ENCODE measurements at regions not wholly inside any gene's neighbourhood (a gene's known extent, or its start where the extent isn't known, plus 50 kb on each side); places are given as distances from the start of the nearest gene placed in this dataset.

- H3K36me3 Mint-ChIP-seq (ENCODE audit: low read depth) = no peaks in the 10 kb centered on the region
- H3K4me1 Mint-ChIP-seq (ENCODE audit: low read depth) = peaks cover 14% of the 10 kb centered on the region
- no peaks in the 10 kb centered on the region for H3K9me3 Mint-ChIP-seq (ENCODE audit: low read depth)
- no peak for DNase-seq (ENCODE audit: low spot score)
- H3K27ac Mint-ChIP-seq (ENCODE audit: unreplicated experiment) = no peak overlapping the region
- peaks cover 2% of the 10 kb centered on the region for H3K27me3 Mint-ChIP-seq (ENCODE audit: low read depth)
- H3K4me3 Mint-ChIP-seq (ENCODE audit: unreplicated experiment) = no peak overlapping the region
- TF ChIP-seq, protein P1, sequence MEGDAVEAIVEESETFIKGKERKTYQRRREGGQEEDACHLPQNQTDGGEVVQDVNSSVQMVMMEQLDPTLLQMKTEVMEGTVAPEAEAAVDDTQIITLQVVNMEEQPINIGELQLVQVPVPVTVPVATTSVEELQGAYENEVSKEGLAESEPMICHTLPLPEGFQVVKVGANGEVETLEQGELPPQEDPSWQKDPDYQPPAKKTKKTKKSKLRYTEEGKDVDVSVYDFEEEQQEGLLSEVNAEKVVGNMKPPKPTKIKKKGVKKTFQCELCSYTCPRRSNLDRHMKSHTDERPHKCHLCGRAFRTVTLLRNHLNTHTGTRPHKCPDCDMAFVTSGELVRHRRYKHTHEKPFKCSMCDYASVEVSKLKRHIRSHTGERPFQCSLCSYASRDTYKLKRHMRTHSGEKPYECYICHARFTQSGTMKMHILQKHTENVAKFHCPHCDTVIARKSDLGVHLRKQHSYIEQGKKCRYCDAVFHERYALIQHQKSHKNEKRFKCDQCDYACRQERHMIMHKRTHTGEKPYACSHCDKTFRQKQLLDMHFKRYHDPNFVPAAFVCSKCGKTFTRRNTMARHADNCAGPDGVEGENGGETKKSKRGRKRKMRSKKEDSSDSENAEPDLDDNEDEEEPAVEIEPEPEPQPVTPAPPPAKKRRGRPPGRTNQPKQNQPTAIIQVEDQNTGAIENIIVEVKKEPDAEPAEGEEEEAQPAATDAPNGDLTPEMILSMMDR (IDR thresholded peaks at IDR 0.05) = no peak
Measured at GRCh38 chr1:209397910-209398309, 185.6 kb upstream of the CAMK1G start.

- H3K4me3 Mint-ChIP-seq (ENCODE audit: unreplicated experiment) = no peak overlapping the region
- no peak for DNase-seq (ENCODE audit: low spot score)
- TF ChIP-seq, protein P1 (IDR thresholded peaks at IDR 0.05) = no peak
- H3K27ac Mint-ChIP-seq (ENCODE audit: unreplicated experiment) = no peak overlapping the region
- no peaks in the 10 kb centered on the region for H3K36me3 Mint-ChIP-seq (ENCODE audit: low read depth)
- peaks cover 14% of the 10 kb centered on the region for H3K4me1 Mint-ChIP-seq (ENCODE audit: low read depth)
- peaks cover 2% of the 10 kb centered on the region for H3K27me3 Mint-ChIP-seq (ENCODE audit: low read depth)
- H3K9me3 Mint-ChIP-seq (ENCODE audit: low read depth) = no peaks in the 10 kb centered on the region
Measured at GRCh38 chr1:209398313-209398991, 185.1 kb upstream of the CAMK1G start.

- DNase-seq (ENCODE audit: low spot score) = no peak
- Mint-ChIP-seq H3K36me3 (ENCODE audit: low read depth) (no peaks in the 10 kb centered on the region), H3K9me3 (ENCODE audit: low read depth) (no peaks in the 10 kb centered on the region), H3K27me3 (ENCODE audit: low read depth) (peaks cover 2% of the 10 kb centered on the region), H3K4me1 (ENCODE audit: low read depth) (peaks cover 17% of the 10 kb centered on the region), H3K4me3 (ENCODE audit: unreplicated experiment) (no peak overlapping the region), H3K27ac (ENCODE audit: unreplicated experiment) (no peak overlapping the region)
- TF ChIP-seq, protein P1 (IDR thresholded peaks at IDR 0.05) = no peak
Measured at GRCh38 chr1:209399800-209400199, 183.7 kb upstream of the CAMK1G start.

GRCh38 chr1:209400351-209401220 is 182.9 kb upstream of the CAMK1G start:
- TF ChIP-seq, protein P1 (IDR thresholded peaks at IDR 0.05) = no peak
- Mint-ChIP-seq H3K4me3 (ENCODE audit: unreplicated experiment) (no peak overlapping the region), H3K27ac (ENCODE audit: unreplicated experiment) (no peak overlapping the region)

DNA sequence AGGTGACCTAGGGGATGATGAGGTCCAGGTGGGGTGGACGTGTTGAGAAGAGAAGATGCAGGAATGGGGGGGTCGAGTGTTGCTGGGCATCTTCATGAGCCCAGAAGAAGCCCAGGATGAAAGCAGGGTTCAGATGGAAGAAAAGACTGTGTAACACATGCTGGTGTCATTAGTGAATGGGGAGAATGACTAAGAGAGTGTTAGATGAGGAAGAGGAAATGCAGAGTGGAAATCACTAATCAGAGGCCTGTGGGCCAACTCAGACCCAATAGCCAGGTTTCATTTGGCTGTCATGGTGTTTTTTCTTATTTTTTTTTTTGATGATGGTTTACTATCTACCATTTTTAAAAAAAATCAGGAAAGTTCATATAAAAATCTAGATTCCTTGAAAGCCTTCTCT is 180.8 kb upstream of the CAMK1G start:
- no peak overlapping the region for H3K4me3 Mint-ChIP-seq (ENCODE audit: unreplicated experiment)

More at GRCh38 chr1:209400351-209401220, 182.9 kb upstream of the CAMK1G start:
- H3K27me3 Mint-ChIP-seq (ENCODE audit: low read depth) = no peaks in the 10 kb centered on the region
- H3K9me3 Mint-ChIP-seq (ENCODE audit: low read depth) = no peaks in the 10 kb centered on the region
- H3K36me3 Mint-ChIP-seq (ENCODE audit: low read depth) = no peaks in the 10 kb centered on the region
- H3K4me1 Mint-ChIP-seq (ENCODE audit: low read depth) = peaks cover 20% of the 10 kb centered on the region
- DNase-seq (ENCODE audit: low spot score) = no peak

More for the DNA sequence above, 180.8 kb upstream of the CAMK1G start:
- no peaks in the 10 kb centered on the region for H3K36me3 Mint-ChIP-seq (ENCODE audit: low read depth)
- H3K9me3 Mint-ChIP-seq (ENCODE audit: low read depth) = no peaks in the 10 kb centered on the region
- no peak for DNase-seq (ENCODE audit: low spot score)
- H3K27ac Mint-ChIP-seq (ENCODE audit: unreplicated experiment) = no peak overlapping the region
- peaks cover 25% of the 10 kb centered on the region for H3K4me1 Mint-ChIP-seq (ENCODE audit: low read depth)
- no peaks in the 10 kb centered on the region for H3K27me3 Mint-ChIP-seq (ENCODE audit: low read depth)
- TF ChIP-seq, protein P1 (IDR thresholded peaks at IDR 0.05) = no peak
